OCI-LY3 (cell line): ENCODE measurements at regions not wholly inside any gene's neighbourhood (a gene's known extent, or its start where the extent isn't known, plus 50 kb on each side); places are given as distances from the start of the nearest gene placed in this dataset.
"Not testable (repeated sequence)": the region's sequence is repeated elsewhere in the genome, so short reads cannot be mapped to it uniquely, and the experiment has no call there.

Source experiments
- EZH2phosphoT487 ChIP-seq: fragments of 200-600 bp; shearing (Covaris generic); IDR thresholded peaks from 2 replicates; pipeline ENCODE4 v1.6.1; 2018; ENCODE audit warnings: antibody characterized with exemption, mixed run types, low read depth
- TF ChIP-seq, protein P1 (sequence below): fragments of 200-600, 300-600 bp; sonication (generic); IDR thresholded peaks from 2 replicates; pipeline ENCODE4 v1.5.1; 2014; ENCODE audit warnings: antibody characterized with exemption, low read length, low read depth

DNA sequence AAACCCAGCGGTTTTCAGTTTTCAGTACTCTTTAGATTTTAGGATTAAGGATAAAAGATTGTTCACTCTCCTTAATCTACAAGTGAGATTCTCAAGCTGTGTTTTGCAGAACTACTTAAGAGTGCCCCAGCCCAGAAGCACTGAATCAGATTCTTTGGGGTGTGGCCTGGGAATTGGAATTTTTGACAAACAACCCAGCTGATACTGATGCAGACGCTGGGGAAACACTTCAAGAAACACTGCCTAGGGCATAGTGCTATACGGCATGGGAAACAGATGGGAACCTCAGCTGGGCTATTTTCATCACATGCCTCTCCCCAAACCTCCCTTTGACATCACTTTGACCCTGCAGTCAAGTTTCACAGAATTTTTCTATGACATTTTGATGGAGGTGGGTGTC is 77.3 kb downstream of the TNFAIP3 start:
- TF ChIP-seq, protein P1, sequence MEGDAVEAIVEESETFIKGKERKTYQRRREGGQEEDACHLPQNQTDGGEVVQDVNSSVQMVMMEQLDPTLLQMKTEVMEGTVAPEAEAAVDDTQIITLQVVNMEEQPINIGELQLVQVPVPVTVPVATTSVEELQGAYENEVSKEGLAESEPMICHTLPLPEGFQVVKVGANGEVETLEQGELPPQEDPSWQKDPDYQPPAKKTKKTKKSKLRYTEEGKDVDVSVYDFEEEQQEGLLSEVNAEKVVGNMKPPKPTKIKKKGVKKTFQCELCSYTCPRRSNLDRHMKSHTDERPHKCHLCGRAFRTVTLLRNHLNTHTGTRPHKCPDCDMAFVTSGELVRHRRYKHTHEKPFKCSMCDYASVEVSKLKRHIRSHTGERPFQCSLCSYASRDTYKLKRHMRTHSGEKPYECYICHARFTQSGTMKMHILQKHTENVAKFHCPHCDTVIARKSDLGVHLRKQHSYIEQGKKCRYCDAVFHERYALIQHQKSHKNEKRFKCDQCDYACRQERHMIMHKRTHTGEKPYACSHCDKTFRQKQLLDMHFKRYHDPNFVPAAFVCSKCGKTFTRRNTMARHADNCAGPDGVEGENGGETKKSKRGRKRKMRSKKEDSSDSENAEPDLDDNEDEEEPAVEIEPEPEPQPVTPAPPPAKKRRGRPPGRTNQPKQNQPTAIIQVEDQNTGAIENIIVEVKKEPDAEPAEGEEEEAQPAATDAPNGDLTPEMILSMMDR, result not testable (repeated sequence)
- TF ChIP-seq EZH2phosphoT487, result not testable (repeated sequence)
